GM21360 (cell line): ENCODE measurements at regions not wholly inside any gene's neighbourhood (a gene's known extent, or its start where the extent isn't known, plus 50 kb on each side); places are given as distances from the start of the nearest gene placed in this dataset.
"Not testable (repeated sequence)": the region's sequence is repeated elsewhere in the genome, so short reads cannot be mapped to it uniquely, and the experiment has no call there.

ENCODE experiments used
- ATAC-seq: cut with Tn5 transposase; IDR thresholded peaks from one replicate; pipeline ENCODE4 v1.9.1; 2021; ENCODE audit warnings: mild to moderate bottlenecking, moderate library complexity; ENCODE audit not compliant: unreplicated experiment

GRCh38 chr7:17083392-17084165, 201.8 kb upstream of the AGR3 start:
- ATAC-seq = no peak

DNA sequence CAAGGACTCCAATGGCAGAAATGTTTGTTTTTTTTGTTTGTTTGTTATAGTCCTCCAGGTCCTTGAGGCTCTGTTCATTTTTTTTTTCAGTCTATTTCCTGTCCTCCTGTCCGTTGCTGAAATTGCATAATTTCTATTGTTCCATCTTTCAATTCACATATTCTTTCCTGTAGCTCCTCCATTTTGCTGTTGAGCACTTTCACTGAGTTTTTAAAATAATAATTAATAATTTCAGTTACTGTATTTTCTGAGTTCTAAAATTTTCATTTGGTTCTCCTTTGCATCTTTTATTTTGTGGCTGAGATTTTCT, 202.3 kb upstream of the AGR3 start:
- no peak for ATAC-seq

- ATAC-seq = no peak
Observed at GRCh38 chr7:17085186-17085585, 203.4 kb upstream of the AGR3 start.

GRCh38 chr7:17086403-17086802, 204.6 kb upstream of the AGR3 start:
- no peak for ATAC-seq

DNA sequence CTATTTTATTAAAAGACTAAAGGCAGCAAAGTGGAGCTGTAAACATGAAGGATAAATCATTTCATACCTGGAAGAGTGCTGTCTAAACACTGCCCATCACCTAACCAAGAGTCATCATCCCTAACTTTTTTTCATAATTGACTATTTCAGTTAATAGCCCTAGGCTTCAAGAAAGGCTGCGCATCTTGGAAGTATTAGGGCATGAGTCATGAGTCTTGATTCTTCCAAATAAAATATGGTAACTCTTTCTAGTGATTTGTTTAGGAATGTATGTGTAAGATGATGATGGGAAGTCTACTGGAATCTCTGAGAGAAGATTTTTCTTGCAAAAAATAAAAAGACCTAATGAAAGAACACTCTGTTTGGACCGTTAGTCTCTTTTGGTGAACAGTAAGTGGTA, 207.7 kb upstream of the AHR start:
- no peak for ATAC-seq

- no peak for ATAC-seq
Observed at GRCh38 chr7:17093461-17093860, 205.0 kb upstream of the AHR start.

DNA sequence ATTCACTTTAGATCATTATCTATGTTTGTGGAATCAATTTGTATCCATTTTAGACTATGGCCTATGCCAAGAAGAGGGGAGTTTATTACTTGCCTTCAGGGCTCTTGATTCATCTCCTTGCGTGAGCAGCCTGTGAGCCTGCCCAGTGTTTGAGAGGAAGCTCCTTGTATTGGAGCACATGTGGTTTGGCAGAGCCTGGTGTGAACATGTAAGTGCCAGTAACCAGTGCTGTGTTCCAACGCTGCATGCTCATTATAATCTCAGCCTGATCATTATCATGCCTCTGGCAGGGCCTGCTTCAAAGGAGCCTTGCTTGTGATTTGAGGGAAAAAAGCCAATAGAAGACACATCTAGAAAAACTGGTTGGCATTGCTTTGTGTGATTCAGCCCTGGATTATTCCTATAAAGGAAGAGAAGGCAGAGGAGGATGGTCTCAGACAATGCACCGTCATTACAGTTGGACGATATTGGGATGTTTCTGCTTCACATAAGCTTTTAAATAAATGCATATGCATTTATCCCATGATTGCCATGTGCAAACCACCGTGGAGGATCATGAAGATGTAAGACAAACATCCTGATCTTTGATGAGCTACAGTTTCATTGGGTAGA, 203.4 kb upstream of the AHR start:
- no peak for ATAC-seq

- no peak for ATAC-seq
Observed at GRCh38 chr7:17095931-17096330, 202.5 kb upstream of the AHR start.

- no peak for ATAC-seq
Observed at GRCh38 chr7:17097668-17098297, 200.7 kb upstream of the AHR start.

DNA sequence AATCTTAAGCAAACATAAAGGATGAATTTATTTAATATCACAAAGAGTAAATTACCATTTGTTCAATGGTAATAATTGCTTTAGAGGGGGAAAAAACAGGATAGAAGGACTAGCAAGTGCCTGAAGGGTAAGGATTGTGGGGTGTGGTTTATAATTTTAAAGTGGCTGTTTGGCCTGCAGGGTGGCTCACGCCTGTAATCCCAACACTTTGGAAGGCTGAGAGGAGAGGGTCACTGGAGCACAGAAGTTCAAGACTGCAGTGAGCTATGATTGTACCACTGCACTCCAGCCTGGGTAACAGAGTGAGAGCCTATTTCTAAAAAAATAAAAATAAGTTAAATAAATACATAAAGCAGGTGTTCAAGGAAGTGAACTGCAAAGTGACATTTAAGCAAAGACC, 199.9 kb upstream of the AHR start:
- no peak for ATAC-seq

DNA sequence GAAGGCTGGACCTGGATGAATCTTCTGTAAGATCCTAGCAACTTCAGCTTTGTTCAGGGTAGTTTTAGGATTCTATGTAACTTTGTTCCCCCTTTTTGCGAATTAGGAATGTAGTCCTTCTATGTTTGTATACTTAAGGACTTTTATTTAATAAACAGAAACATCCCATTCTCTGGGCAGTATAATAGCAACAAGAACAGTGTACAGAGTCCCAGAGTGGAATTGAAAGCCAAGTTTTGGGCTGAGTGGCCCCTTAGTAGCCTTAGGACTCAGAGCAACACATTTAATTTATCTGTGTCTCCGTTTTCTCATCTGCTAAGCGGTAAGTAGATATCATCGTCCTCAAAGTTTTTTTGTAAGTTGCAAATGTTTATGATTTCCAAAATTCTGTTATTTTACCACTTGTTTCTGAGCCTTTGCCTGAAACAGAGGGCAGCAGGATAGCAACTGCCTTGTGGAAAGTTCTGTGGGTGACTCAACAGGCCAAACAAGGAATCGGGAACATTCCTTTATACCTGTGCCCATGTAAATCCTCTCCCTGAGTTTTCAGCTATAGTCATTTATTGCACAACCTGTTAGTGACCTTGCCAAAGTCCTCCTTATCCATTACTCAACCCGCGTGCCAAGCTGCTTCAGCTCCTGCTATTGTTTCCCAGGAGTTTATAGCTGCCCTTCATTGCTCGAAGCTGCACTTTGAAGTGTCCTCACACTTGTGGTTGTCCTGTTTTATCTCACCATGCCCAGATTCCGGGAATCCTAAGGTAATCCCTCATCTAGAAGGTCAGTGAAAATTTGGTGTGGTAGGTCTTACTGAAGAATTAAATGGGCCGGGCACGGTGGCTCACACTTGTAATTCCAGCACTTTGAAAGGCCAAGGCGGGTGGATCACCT, 199.1 kb upstream of the AHR start:
- no peak for ATAC-seq

DNA sequence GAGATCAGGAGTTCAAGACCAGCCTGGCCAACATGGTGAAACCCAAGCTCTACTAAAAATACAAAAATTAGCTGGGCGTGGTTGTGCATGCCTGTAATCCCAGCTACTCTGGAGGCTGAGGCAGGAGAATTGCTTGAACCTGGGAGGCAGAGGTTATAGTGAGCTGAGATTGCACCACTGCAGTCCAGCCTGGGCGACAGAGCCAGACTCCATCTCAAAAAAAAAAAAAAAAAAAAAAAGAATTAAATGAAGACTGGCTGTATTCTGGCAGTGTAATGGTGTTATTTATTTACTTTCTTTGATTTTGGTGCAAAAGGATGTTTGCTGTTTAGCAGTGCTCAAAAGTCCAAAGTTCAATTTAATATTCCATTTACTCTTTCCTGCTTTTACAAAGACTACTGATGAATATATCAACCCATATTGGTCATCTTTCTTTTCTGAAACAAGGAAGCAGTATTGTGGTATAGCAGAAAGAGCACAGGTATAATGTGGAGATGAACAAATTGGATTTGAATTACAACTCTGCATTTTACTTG, 198.4 kb upstream of the AHR start:
- not testable (repeated sequence) for ATAC-seq

GRCh38 chr7:17101207-17101696, 197.2 kb upstream of the AHR start:
- no peak for ATAC-seq

DNA sequence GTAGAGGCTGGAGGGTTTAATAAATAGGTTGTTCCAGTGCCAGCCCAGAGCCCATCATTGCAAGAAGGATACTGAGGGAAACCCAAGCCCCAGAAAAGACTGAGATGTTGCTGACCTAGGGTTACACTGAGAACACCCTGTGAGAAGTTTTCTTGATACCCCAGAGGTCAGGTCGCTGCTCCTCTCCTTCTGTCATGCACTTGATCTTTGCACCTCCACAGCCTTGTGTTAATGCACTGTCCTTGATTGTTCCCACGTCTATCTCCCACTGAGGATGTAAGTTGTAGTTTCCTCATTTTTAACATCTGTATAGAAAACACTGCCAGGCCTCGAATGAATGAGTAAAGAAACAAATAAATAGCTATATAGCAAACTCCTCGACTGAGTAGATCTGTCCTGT, 195.3 kb upstream of the AHR start:
- ATAC-seq = no peak

DNA sequence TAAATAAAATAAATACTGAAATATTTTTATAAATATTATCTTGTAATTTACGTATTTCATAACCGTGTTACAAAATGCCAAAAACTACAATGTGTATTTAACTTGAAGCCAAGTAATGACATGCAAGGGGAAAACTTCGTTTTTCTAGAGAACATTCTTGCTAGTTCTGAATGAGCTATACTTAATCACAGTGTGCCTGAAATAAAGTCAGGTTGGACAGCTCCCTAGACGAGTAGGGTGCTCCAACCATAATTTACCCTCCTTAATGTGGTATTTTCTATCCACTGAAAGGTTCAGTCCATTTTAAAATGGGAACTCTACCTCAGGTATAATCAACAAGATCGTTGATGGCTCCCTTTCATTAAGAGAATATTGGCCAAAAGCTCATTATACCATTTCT, 194.5 kb upstream of the AHR start:
- no peak for ATAC-seq

DNA sequence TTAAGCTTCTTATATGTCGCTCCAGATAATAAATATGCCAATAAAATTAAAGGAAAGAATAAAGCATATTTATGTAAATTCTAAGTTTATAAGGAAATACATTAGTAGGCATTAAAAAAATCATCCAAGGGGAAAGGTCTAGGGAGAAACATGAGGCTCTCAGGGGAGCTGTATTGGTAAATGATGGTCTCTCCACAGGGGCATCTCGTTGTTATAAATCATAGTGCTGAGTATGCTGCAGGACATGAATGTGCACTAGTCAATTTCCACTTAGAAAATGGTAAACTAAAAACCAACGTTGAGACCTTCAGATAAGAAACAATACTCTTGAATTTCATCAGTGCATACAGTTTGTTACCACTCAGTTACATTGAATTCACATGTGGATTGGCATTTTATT, 194.0 kb upstream of the AHR start:
- ATAC-seq = no peak

- ATAC-seq = no peak
Observed at GRCh38 chr7:17105701-17106100, 192.8 kb upstream of the AHR start.

- no peak for ATAC-seq
Observed at GRCh38 chr7:17108049-17108584, 190.3 kb upstream of the AHR start.

DNA sequence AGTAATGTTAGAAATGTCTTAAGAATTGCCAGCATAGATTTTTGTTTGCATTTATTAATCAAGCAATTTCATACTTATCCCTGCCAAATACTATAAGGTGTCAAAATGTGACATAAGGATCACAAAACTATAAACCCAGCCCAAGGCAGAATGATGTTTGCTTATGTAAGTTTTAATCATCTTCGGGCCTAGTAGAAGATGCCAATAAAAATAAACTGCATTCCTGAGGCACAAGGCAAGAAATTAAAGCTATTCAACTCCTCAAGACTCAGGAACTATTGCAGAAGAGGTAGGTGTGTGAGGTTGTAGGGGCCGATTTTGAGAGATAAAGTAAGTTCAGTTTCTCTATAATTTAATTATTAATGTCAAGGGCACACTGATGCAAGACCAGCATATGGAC, 189.4 kb upstream of the AHR start:
- ATAC-seq = no peak

DNA sequence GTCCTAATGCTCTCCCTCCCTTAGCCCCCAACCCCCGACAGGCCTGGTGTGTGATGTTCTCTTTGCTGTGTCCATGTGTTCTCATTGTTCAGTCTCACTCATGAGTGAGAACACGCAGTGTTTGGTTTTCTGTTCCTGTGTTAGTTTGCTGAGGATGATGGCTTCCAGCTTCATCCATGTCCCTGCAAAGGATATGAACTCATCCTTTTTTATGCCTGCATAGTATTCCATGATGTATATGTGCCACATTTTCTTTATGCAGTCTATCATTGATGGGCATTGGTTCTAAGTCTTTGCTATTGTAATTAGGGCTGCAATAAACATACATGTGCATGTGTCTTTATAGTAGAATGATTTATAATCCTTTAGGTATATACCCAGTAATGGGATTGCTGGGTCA, 184.7 kb upstream of the AHR start:
- not testable (repeated sequence) for ATAC-seq

DNA sequence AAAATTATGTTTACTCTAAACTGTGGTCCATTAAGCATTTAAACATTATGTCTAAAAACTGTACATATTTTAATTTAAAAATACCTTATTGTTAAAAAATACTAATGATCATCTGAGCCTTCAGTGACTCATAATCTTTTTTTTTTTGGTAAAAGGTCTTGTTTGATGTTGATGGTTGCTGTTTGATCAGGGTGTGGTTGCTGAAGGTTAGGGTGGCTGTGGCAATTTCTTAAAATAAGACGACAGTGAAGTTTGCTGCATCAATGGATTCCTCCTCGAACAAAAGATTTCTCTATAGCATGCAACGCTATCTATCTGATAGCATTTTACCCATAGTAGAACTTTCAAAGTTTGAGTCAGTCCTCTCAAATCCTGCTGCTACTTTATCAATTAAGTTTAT, 180.0 kb upstream of the AHR start:
- ATAC-seq = no peak
